ENCODE measurements at regions not wholly inside any gene's neighbourhood (a gene's known extent, or its start where the extent isn't known, plus 50 kb on each side); places are given as distances from the start of the nearest gene placed in this dataset.

GRCh38 chr2:5911718-5912117 lies 219.5 kb downstream of the SOX11 start (continued):
- TF ChIP-seq NANOG (IDR thresholded peaks at IDR 0.05; ENCODE audit: insufficient read depth, low read depth, low read length, poor library complexity, severe bottlenecking): no peak
- TF ChIP-seq CHD2 (IDR thresholded peaks at IDR 0.05; ENCODE audit: low read length): no peak
- TF ChIP-seq EZH2 (IDR thresholded peaks at IDR 0.05; ENCODE audit: low read depth, low read length, severe bottlenecking): no peak
- no peak for TF ChIP-seq RNF2 (IDR thresholded peaks at IDR 0.05; ENCODE audit: borderline replicate concordance, low read depth, low read length, missing control alignments, poor library complexity, severe bottlenecking)
- TF ChIP-seq SAP30 (IDR thresholded peaks at IDR 0.05; ENCODE audit: insufficient read depth, insufficient replicate concordance, low read length): no peak

All from H1 (cell line).